A673 (cell line): ENCODE measurements at regions not wholly inside any gene's neighbourhood (a gene's known extent, or its start where the extent isn't known, plus 50 kb on each side); places are given as distances from the start of the nearest gene placed in this dataset.

Experiments used
- BruUV-seq: library from RNA; stranded (reverse); fragments of 400-500 nt; replicated peaks from 2 replicates; lab custom pipeline; 2021; lab: Mats Ljungman, UMichigan
- CTCF ChIA-PET: fragments of 300-600 bp; sonication (Branson Sonifier 250); formaldehyde crosslinking; loops from one replicate; lab custom pipeline; 2022; ENCODE audit warnings: antibody characterized with exemption; lab: Charles Lee
- POLR2A ChIA-PET: fragments of 300-600 bp; sonication (Branson Sonifier 250); formaldehyde crosslinking; loops from one replicate; lab custom pipeline; 2022; ENCODE audit warnings: antibody characterized with exemption; ENCODE audit not compliant: low non-redundant PET; lab: Charles Lee
- DNase-seq: peaks from one replicate; pipeline ENCODE4 v3.0.0-alpha.2; 2015; ENCODE audit warnings: low spot score
- H3K27ac ChIP-seq: fragments of 200-600 bp; sonication (generic); 2 replicates; pipeline ENCODE4 v1.5.1; 2016; ENCODE audit warnings: mixed run types, low read depth, mild to moderate bottlenecking, mixed read lengths, antibody characterized with exemption, low read length; ENCODE audit not compliant: poor library complexity, severe bottlenecking
- H3K27me3 ChIP-seq: fragments of 200-600 bp; sonication (generic); replicated peaks from 2 replicates; pipeline ENCODE4 v1.6.1; 2017; ENCODE audit warnings: mixed run types, low read depth, mild to moderate bottlenecking, mixed read lengths, antibody characterized with exemption, low read length; ENCODE audit not compliant: insufficient read depth, poor library complexity
- H3K36me3 ChIP-seq: fragments of 200-600 bp; sonication (generic); 2 replicates; pipeline ENCODE4 v1.6.1; 2016; ENCODE audit warnings: mixed run types, mild to moderate bottlenecking, mixed read lengths, antibody characterized with exemption, low read length; ENCODE audit not compliant: insufficient read depth, poor library complexity, severe bottlenecking
- H3K4me1 ChIP-seq: fragments of 200-600 bp; sonication (generic); 2 replicates; pipeline ENCODE4 v1.6.1; 2017; ENCODE audit warnings: mixed run types, mild to moderate bottlenecking, mixed read lengths, antibody characterized with exemption, low read length; ENCODE audit not compliant: insufficient read depth, poor library complexity, severe bottlenecking
- H3K4me3 ChIP-seq: fragments of 200-600 bp; sonication (generic); 2 replicates; pipeline ENCODE4 v1.5.1; 2016; ENCODE audit warnings: low read depth, mixed run types, mild to moderate bottlenecking, mixed read lengths, low read length; ENCODE audit not compliant: poor library complexity, severe bottlenecking
- H3K9me3 ChIP-seq: fragments of 200-600 bp; sonication (generic); 2 replicates; pipeline ENCODE4 v1.6.1; 2016; ENCODE audit warnings: mixed run types, low read depth, mild to moderate bottlenecking, mixed read lengths, antibody characterized with exemption, low read length; ENCODE audit not compliant: poor library complexity, severe bottlenecking
- EZH2 ChIP-seq: fragments of 200-600 bp; sonication (generic); IDR thresholded peaks from 2 replicates; pipeline ENCODE4 v1.6.1; 2017; ENCODE audit warnings: borderline replicate concordance, low read depth, mild to moderate bottlenecking, mixed read lengths, antibody characterized with exemption, low read length; ENCODE audit not compliant: poor library complexity, severe bottlenecking
- intact Hi-C: fragments of 100-400 bp; cut with micrococcal nuclease; formaldehyde crosslinking; loops from one replicate; pipeline ENCODE4 v1.10.0; 2022; ENCODE audit not compliant: unreplicated experiment
- TF ChIP-seq, protein P1 (sequence below): fragments of 300-800, 200-600 bp; sonication (generic); conservative IDR thresholded peaks from 2 replicates; pipeline ENCODE4 v1.5.1; 2017; ENCODE audit warnings: low read depth, mild to moderate bottlenecking, antibody characterized with exemption, low read length, moderate library complexity, mixed read lengths

- ChIA-PET POLR2A (no interaction called here), CTCF (no interaction called here)
- no peaks in the 10 kb centered on the region for H3K36me3 ChIP-seq
- H3K27me3 ChIP-seq, result no peaks in the 10 kb centered on the region
- no peak overlapping the region for H3K27ac ChIP-seq
- intact Hi-C loops, result no loop called here
- no peak for DNase-seq
- H3K9me3 ChIP-seq, result no peaks in the 10 kb centered on the region
- no peaks in the 10 kb centered on the region for H3K4me1 ChIP-seq
- no peak for TF ChIP-seq EZH2
- TF ChIP-seq, protein P1, sequence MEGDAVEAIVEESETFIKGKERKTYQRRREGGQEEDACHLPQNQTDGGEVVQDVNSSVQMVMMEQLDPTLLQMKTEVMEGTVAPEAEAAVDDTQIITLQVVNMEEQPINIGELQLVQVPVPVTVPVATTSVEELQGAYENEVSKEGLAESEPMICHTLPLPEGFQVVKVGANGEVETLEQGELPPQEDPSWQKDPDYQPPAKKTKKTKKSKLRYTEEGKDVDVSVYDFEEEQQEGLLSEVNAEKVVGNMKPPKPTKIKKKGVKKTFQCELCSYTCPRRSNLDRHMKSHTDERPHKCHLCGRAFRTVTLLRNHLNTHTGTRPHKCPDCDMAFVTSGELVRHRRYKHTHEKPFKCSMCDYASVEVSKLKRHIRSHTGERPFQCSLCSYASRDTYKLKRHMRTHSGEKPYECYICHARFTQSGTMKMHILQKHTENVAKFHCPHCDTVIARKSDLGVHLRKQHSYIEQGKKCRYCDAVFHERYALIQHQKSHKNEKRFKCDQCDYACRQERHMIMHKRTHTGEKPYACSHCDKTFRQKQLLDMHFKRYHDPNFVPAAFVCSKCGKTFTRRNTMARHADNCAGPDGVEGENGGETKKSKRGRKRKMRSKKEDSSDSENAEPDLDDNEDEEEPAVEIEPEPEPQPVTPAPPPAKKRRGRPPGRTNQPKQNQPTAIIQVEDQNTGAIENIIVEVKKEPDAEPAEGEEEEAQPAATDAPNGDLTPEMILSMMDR, result no peak
- H3K4me3 ChIP-seq, result no peak overlapping the region
- BruUV-seq, result no TSS peak
Observed at GRCh38 chr3:31291818-31292217, 240.9 kb upstream of the STT3B start.

GRCh38 chr3:31294430-31295149 is 238.1 kb upstream of the STT3B start:
- H3K4me1 ChIP-seq, result no peaks in the 10 kb centered on the region
- no TSS peak for BruUV-seq
- no peaks in the 10 kb centered on the region for H3K9me3 ChIP-seq
- no peak overlapping the region for H3K27ac ChIP-seq
- POLR2A ChIA-PET, result no interaction called here
- CTCF ChIA-PET, result no interaction called here
- no peak overlapping the region for H3K4me3 ChIP-seq
- H3K36me3 ChIP-seq, result no peaks in the 10 kb centered on the region
- TF ChIP-seq, protein P1, result no peak
- no peak for TF ChIP-seq EZH2
- H3K27me3 ChIP-seq, result no peaks in the 10 kb centered on the region
- intact Hi-C loops, result no loop called here
- DNase-seq, result no peak

- POLR2A ChIA-PET, result no interaction called here
- Histone ChIP-seq H3K4me1 (no peaks in the 10 kb centered on the region), H3K36me3 (no peaks in the 10 kb centered on the region), H3K27me3 (no peaks in the 10 kb centered on the region), H3K4me3 (no peak overlapping the region), H3K9me3 (no peaks in the 10 kb centered on the region), H3K27ac (no peak overlapping the region)
- CTCF ChIA-PET, result no interaction called here
- BruUV-seq, result no TSS peak
- intact Hi-C loops, result no loop called here
- no peak for TF ChIP-seq EZH2
- TF ChIP-seq, protein P1, result no peak
- no peak for DNase-seq
Observed at GRCh38 chr3:31295150-31295765, 237.5 kb upstream of the STT3B start.
